CD4-positive, CD25-positive, alpha-beta regulatory T cell (primary cell): ENCODE measurements at regions not wholly inside any gene's neighbourhood (a gene's known extent, or its start where the extent isn't known, plus 50 kb on each side); places are given as distances from the start of the nearest gene placed in this dataset.

Source experiments
- ATAC-seq, 2 donors: fragments of 150-1000 bp; cut with Tn5 transposase; one replicate each; pipeline ENCODE4 v1.10.0; 2021; ENCODE audit warnings: low read depth in 2 of 2, moderate number of reproducible peaks in 2 of 2, moderate library complexity in 1 of 2
- DNase-seq, 3 donors: peaks; one replicate each; pipeline versions ENCODE4 v3.0.0 to v3.0.0-alpha.2; 2012 to 2022; ENCODE audit warnings: mixed read lengths in 1 of 3
- H3K27ac ChIP-seq: one replicate; pipeline ENCODE4 v1.7.0; 2013; ENCODE audit warnings: mild to moderate bottlenecking, low read length; ENCODE audit not compliant: insufficient read depth, poor library complexity, severe bottlenecking
- H3K27me3 ChIP-seq: one replicate; pipeline ENCODE4 v1.7.0; 2013; ENCODE audit warnings: low read length; ENCODE audit not compliant: control insufficient read depth, insufficient read depth
- H3K36me3 ChIP-seq: one replicate; pipeline ENCODE4 v1.7.0; 2013; ENCODE audit warnings: mild to moderate bottlenecking, low read length, moderate library complexity; ENCODE audit not compliant: control insufficient read depth, insufficient read depth
- H3K4me1 ChIP-seq: 2 replicates; pipeline ENCODE4 v1.7.0; 2013; ENCODE audit warnings: mild to moderate bottlenecking, low read length; ENCODE audit not compliant: insufficient read depth, control insufficient read depth, poor library complexity, severe bottlenecking
- H3K4me3 ChIP-seq: one replicate; pipeline ENCODE4 v1.7.0; 2013; ENCODE audit warnings: low read depth, mild to moderate bottlenecking, low read length, moderate library complexity
- H3K9me3 ChIP-seq, 2 experiments: 1 replicate in 1 of 2; 2 replicates in 1 of 2; pipeline ENCODE4 v1.7.0; 2013; ENCODE audit warnings: low read length in 2 of 2, mild to moderate bottlenecking in 1 of 2, moderate library complexity in 1 of 2; ENCODE audit not compliant: control insufficient read depth in 2 of 2
- H3K27ac Mint-ChIP-seq, 3 donors: one replicate each; pipeline ENCODE4 v1.8.0; 2020 to 2022; ENCODE audit warnings: mild to moderate bottlenecking in 3 of 3, mixed read lengths in 3 of 3, moderate library complexity in 2 of 3
- H3K27me3 Mint-ChIP-seq: one replicate; pipeline ENCODE4 v1.8.0; 2022; ENCODE audit warnings: mild to moderate bottlenecking, mixed read lengths
- H3K36me3 Mint-ChIP-seq: one replicate; pipeline ENCODE4 v1.8.0; 2020; ENCODE audit warnings: mixed read lengths
- H3K4me1 Mint-ChIP-seq, 4 donors: one replicate each; pipeline ENCODE4 v1.8.0; 2020 to 2022; ENCODE audit warnings: mixed read lengths in 4 of 4, mild to moderate bottlenecking in 1 of 4
- H3K4me3 Mint-ChIP-seq, 4 donors: one replicate each; pipeline ENCODE4 v1.8.0; 2020 to 2022; ENCODE audit warnings: mild to moderate bottlenecking in 4 of 4, mixed read lengths in 4 of 4, moderate library complexity in 3 of 4
- H3K9me3 Mint-ChIP-seq, 7 donors: one replicate each; pipeline ENCODE4 v1.8.0; 2020 to 2022; ENCODE audit warnings: mixed read lengths in 7 of 7, mild to moderate bottlenecking in 3 of 7, moderate library complexity in 2 of 7

DNA sequence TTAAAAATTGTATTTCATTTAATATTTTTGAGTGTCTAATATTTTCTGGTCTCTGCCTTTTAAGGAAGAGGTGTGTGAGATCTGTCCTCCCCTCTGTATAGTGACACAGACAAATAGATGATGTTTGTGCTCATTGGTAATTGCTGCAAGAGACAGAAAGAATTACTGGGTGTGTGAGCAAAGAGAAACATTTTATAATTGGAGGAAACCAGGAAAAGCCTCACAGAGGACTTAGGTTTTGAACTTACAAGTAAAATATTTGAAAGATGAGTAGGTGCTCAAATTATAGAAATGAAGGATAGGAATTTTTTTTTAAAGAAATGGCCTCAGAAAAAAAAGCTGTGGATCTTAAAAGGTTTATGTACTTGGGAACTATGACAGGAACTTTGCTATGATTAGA is 149.8 kb downstream of the SPCS3 start:
- Mint-ChIP-seq H3K4me3 (no peak overlapping the region), H3K4me1 (no peaks in the 10 kb centered on the region), H3K36me3 (no peaks in the 10 kb centered on the region), H3K27me3 (no peaks in the 10 kb centered on the region), H3K9me3 (peaks cover 0 to 6% (median 2%) of the 10 kb centered on the region in 7 donors), H3K27ac (no peak overlapping the region)
- Histone ChIP-seq H3K4me3 (no peak overlapping the region), H3K27ac (no peak overlapping the region), H3K27me3 (no peaks in the 10 kb centered on the region), H3K36me3 (no peaks in the 10 kb centered on the region), H3K9me3 (no peaks in the 10 kb centered on the region), H3K4me1 (no peaks in the 10 kb centered on the region)
- DNase-seq = no peak
- no peak for ATAC-seq

DNA sequence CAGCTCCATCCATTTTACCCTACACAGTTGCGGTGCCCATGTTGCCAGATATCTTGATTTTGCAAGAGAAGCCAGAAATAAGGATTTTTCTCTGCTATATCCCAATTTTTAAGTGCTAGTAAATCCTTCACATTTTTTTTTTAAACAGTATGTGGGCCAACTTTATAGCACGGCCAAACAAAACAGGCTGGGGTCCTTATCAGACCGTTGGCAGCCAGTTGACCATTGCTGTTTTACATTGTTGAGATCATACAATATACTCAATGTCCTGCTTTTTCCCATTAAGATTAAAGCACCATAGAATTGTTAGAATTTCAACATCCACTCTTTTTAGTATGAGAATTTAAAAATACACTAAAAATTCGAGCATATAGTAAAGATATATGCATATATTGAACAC is 150.9 kb downstream of the SPCS3 start:
- Histone ChIP-seq H3K4me3 (no peak overlapping the region), H3K4me1 (no peaks in the 10 kb centered on the region), H3K27me3 (no peaks in the 10 kb centered on the region), H3K27ac (no peak overlapping the region), H3K9me3 (no peaks in the 10 kb centered on the region), H3K36me3 (no peaks in the 10 kb centered on the region)
- DNase-seq (no peak), ATAC-seq (no peak)
- H3K4me3 Mint-ChIP-seq = no peak overlapping the region
- peaks cover 0 to 8% (median 4%) of the 10 kb centered on the region in 7 donors for H3K9me3 Mint-ChIP-seq
- H3K27ac Mint-ChIP-seq = no peak overlapping the region
- H3K4me1 Mint-ChIP-seq = no peaks in the 10 kb centered on the region
- no peaks in the 10 kb centered on the region for H3K36me3 Mint-ChIP-seq
- H3K27me3 Mint-ChIP-seq = no peaks in the 10 kb centered on the region

DNA sequence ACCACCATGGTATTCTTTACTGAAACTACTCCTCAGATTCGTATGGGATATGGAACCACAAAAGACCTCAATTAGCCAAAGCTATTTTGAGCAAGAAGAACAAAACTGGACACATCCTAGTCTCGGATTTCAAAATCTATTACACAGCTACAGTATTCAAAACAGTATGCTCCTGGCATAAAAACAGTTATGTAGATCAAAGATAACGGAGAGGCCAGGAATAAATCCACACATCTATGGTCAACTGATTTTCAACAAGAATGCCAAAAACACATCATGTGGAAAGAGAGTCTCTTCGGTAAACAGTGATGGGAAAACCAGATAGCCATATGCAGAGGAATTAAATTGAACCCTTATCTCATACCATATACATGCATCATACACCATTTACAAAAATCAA is 155.3 kb downstream of the SPCS3 start:
- peaks cover 0 to 3% of the 10 kb centered on the region in 2 experiments for H3K9me3 ChIP-seq
- no peak overlapping the region for H3K4me3 ChIP-seq
- H3K27ac ChIP-seq = no peak overlapping the region
- H3K27me3 ChIP-seq = no peaks in the 10 kb centered on the region
- ATAC-seq = no peak
- no peak overlapping the region for H3K27ac Mint-ChIP-seq
- H3K36me3 Mint-ChIP-seq = no peaks in the 10 kb centered on the region
- H3K4me1 Mint-ChIP-seq = no peaks in the 10 kb centered on the region
- H3K4me3 Mint-ChIP-seq = no peak overlapping the region
- no peaks in the 10 kb centered on the region for H3K27me3 Mint-ChIP-seq
- no peaks in the 10 kb centered on the region for H3K36me3 ChIP-seq
- peaks cover 0 to 14% (median 3%) of the 10 kb centered on the region in 7 donors for H3K9me3 Mint-ChIP-seq
- DNase-seq = no peak
- no peaks in the 10 kb centered on the region for H3K4me1 ChIP-seq

DNA sequence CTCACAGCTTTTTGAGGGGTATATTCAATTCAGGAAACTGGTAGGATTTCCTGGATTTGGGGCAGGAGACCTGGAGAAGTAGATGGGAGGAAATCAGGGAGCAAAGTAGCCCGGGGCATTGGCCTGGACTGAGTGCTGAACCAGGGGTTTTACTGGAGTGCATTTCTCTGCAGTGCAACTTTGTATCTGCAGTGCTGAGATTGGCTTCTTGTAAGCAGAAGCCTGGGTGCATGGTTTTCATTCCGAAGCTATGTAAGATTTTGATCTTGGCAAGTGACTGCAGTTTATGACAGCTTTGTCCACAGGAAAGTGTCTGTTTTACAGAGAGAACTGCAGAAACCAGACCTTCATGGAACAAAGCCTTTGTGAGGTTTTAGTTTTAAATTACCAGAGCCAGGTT is 158.3 kb downstream of the SPCS3 start:
- no peak overlapping the region for H3K4me3 Mint-ChIP-seq
- no peaks in the 10 kb centered on the region for H3K36me3 Mint-ChIP-seq
- H3K27me3 ChIP-seq = no peaks in the 10 kb centered on the region
- DNase-seq = no peak
- no peaks in the 10 kb centered on the region for H3K27me3 Mint-ChIP-seq
- H3K36me3 ChIP-seq = no peaks in the 10 kb centered on the region
- H3K27ac ChIP-seq = no peak overlapping the region
- no peak overlapping the region for H3K27ac Mint-ChIP-seq
- no peaks in the 10 kb centered on the region for H3K4me1 Mint-ChIP-seq
- H3K4me3 ChIP-seq = no peak overlapping the region
- no peak for ATAC-seq
- H3K9me3 ChIP-seq = peaks cover 0 to 3% of the 10 kb centered on the region in 2 experiments
- H3K9me3 Mint-ChIP-seq = peaks cover 0 to 14% (median 3%) of the 10 kb centered on the region in 7 donors
- H3K4me1 ChIP-seq = no peaks in the 10 kb centered on the region

DNA sequence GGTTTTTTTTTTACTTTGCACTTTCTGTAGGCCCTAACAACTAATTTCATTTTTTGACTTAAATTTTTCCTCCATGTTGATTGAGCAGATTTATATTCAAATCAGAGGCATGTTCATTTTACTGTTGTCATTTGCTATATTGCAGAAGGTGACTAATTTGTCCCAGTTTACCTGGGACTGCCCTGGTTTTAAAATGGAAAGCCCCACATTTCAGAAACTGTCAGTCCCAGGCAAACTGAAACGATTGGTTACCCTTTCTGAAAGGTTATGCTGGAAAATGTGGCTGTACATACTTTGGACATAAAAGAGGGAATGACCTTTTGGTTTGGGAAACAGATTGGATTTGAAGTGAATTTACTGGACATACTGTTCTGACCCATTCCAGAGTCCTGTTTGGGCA is 160.0 kb downstream of the SPCS3 start:
- H3K9me3 ChIP-seq = peaks cover 0 to 3% of the 10 kb centered on the region in 2 experiments
- no peak overlapping the region for H3K4me3 ChIP-seq
- no peaks in the 10 kb centered on the region for H3K4me1 ChIP-seq
- H3K36me3 Mint-ChIP-seq = no peaks in the 10 kb centered on the region
- H3K27me3 Mint-ChIP-seq = no peaks in the 10 kb centered on the region
- H3K9me3 Mint-ChIP-seq = peaks cover 0 to 11% (median 3%) of the 10 kb centered on the region in 7 donors
- ATAC-seq (no peak), DNase-seq (no peak)
- no peak overlapping the region for H3K27ac Mint-ChIP-seq
- no peaks in the 10 kb centered on the region for H3K27me3 ChIP-seq
- no peak overlapping the region for H3K4me3 Mint-ChIP-seq
- no peaks in the 10 kb centered on the region for H3K36me3 ChIP-seq
- H3K4me1 Mint-ChIP-seq = no peaks in the 10 kb centered on the region
- no peak overlapping the region for H3K27ac ChIP-seq

DNA sequence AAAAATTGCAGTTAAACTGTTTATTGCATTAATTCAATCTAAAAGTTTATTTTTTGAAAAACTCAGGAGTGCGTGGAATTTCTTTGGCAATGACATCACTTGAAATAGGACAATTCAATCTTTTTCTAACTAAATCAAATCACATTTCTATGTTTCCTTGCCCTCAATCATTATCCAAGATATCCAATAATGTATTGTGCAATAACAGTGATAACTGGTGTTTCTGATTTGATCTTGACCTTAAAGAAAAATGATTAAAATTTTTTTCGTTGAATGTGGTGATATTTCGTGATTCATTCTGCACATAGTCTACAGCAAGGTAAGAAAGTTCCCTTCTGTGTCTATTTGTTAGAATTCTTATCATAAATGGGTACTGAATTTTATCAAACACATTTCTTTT is 163.2 kb downstream of the SPCS3 start:
- Histone ChIP-seq H3K4me3 (no peak overlapping the region), H3K4me1 (no peaks in the 10 kb centered on the region), H3K36me3 (no peaks in the 10 kb centered on the region), H3K9me3 (no peaks in the 10 kb centered on the region), H3K27ac (no peak overlapping the region), H3K27me3 (no peaks in the 10 kb centered on the region)
- DNase-seq = no peak
- ATAC-seq = no peak
- no peaks in the 10 kb centered on the region for H3K36me3 Mint-ChIP-seq
- H3K27me3 Mint-ChIP-seq = no peaks in the 10 kb centered on the region
- H3K4me1 Mint-ChIP-seq = no peaks in the 10 kb centered on the region
- no peak overlapping the region for H3K4me3 Mint-ChIP-seq
- H3K9me3 Mint-ChIP-seq = peaks cover 0 to 5% (median 0%) of the 10 kb centered on the region in 7 donors
- H3K27ac Mint-ChIP-seq = no peak overlapping the region

DNA sequence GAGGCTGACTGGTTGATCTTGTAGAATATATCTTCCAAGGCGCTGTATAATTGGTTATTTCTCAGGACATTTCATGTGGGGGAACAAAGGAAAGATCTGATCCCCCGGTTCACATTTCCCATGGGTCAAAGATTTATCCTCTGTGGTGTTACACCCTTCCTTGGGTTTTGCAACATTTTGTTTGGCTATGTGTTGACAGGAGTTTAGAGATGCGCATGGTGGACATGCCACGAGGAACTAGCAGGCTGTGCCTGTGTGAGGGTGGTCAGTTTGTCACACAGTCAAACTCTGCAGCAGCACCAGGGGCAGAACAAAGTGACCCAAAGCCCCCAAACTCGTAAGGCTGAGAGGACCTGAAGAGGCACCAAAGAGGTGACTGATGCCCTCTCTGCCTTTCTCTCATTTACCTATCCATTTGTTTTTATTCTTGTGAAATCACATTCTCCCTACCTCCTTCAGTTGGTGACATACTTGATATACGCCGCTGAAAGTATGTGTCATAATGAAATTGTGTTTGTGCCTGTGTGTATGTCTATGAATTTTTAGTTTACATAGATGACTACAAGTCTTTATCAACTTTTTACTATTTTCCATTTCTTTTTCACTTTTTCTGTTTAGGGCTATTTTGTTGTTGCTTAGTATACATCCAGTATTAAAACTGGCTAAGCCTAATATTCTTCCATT is 164.7 kb downstream of the SPCS3 start:
- peaks cover 0 to 5% (median 0%) of the 10 kb centered on the region in 7 donors for H3K9me3 Mint-ChIP-seq
- H3K27ac Mint-ChIP-seq = no peak overlapping the region
- no peaks in the 10 kb centered on the region for H3K36me3 Mint-ChIP-seq
- no peaks in the 10 kb centered on the region for H3K27me3 Mint-ChIP-seq
- no peaks in the 10 kb centered on the region for H3K27me3 ChIP-seq
- ATAC-seq = no peak
- H3K4me3 ChIP-seq = no peak overlapping the region
- H3K4me1 Mint-ChIP-seq = no peaks in the 10 kb centered on the region
- H3K27ac ChIP-seq = no peak overlapping the region
- no peaks in the 10 kb centered on the region for H3K4me1 ChIP-seq
- no peak overlapping the region for H3K4me3 Mint-ChIP-seq
- no peaks in the 10 kb centered on the region for H3K9me3 ChIP-seq
- no peaks in the 10 kb centered on the region for H3K36me3 ChIP-seq
- no peak for DNase-seq

DNA sequence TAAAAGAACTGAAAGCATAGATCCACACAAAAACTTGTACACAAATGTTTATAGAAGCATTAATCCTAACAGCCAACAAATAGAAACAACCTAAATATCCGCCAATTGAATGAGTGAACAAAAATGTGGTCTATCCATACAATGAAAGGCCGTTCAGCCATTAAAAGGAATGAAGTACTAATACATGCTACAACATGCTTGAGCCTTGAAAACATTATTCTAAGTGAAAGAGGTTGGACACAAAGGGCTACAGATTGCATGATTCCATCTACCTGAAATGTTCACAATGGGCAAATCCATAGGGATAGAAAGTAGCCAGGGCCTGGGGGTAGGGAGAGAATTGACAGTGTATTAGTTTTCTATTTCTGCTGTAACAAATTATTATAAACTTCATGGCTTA is 169.2 kb downstream of the SPCS3 start:
- Histone ChIP-seq H3K4me1 (no peaks in the 10 kb centered on the region), H3K36me3 (no peaks in the 10 kb centered on the region), H3K27ac (no peak overlapping the region), H3K9me3 (no peaks in the 10 kb centered on the region), H3K4me3 (no peak overlapping the region), H3K27me3 (no peaks in the 10 kb centered on the region)
- no peaks in the 10 kb centered on the region for H3K4me1 Mint-ChIP-seq
- H3K9me3 Mint-ChIP-seq = peaks cover 0 to 5% (median 0%) of the 10 kb centered on the region in 7 donors
- no peak overlapping the region for H3K27ac Mint-ChIP-seq
- H3K4me3 Mint-ChIP-seq = no peak overlapping the region
- ATAC-seq (no peak), DNase-seq (no peak)
- no peaks in the 10 kb centered on the region for H3K36me3 Mint-ChIP-seq
- H3K27me3 Mint-ChIP-seq = no peaks in the 10 kb centered on the region
